Spinal cord (tissue), 9 donors: ENCODE measurements at regions not wholly inside any gene's neighbourhood (a gene's known extent, or its start where the extent isn't known, plus 50 kb on each side); places are given as distances from the start of the nearest gene placed in this dataset.

Source experiments
- DNase-seq, 6 donors: peaks; one replicate each; pipeline versions ENCODE4 v3.0.0 to v3.0.0-alpha.2; 2013 to 2015; ENCODE audit warnings: low spot score in 6 of 6, low read depth in 4 of 6
- H3K27ac ChIP-seq: one replicate; pipeline ENCODE4 v1.5.1; 2013; ENCODE audit warnings: low read depth, low read length, control low read depth
- H3K27me3 ChIP-seq: one replicate; pipeline ENCODE4 v1.6.1; 2013; ENCODE audit warnings: low read length; ENCODE audit not compliant: control insufficient read depth, insufficient read depth
- H3K36me3 ChIP-seq: one replicate; pipeline ENCODE4 v1.6.1; 2013; ENCODE audit warnings: low read length; ENCODE audit not compliant: control insufficient read depth, insufficient read depth
- H3K4me1 ChIP-seq: one replicate; pipeline ENCODE4 v1.6.1; 2013; ENCODE audit warnings: low read length; ENCODE audit not compliant: control insufficient read depth, insufficient read depth
- H3K4me3 ChIP-seq: one replicate; pipeline ENCODE4 v1.5.1; 2013; ENCODE audit warnings: low read depth, low read length, control low read depth
- H3K9me3 ChIP-seq: one replicate; pipeline ENCODE4 v1.6.1; 2013; ENCODE audit warnings: low read length; ENCODE audit not compliant: control insufficient read depth, insufficient read depth
- WGBS: methylation state at CpG from one replicate; pipeline ENCODE4 v1.1.5; 2013; ENCODE audit warnings: missing lambda C conversion rate; ENCODE audit not compliant: insufficient coverage; 5-methylcytosine and 5-hydroxymethylcytosine counted together
- donor health status: healthy.

DNA sequence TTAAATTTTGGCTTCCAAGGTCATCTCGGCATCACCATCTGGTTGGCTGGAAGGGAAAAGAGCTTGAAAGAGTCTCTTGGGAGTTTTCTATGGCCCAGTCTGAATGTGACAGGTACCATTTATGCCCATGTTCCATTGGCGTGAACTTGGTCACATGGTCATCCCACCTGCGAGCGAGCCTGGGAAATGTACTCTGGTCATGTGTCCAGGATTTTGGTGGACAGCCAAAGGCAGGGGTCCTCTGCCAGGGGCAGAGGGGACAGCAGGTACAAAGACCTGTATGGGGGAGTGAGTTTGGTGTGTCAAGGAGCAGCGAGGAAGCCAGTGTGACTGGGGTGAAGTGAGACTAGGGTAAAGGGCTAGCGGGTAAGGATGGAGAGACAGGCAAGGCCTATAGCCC, 112.6 kb downstream of the CDC5L start:
- no peak for DNase-seq
- WGBS: 99% methylated on average over 4 of the region's 6 CpGs
- H3K4me3 ChIP-seq: no peak overlapping the region

DNA sequence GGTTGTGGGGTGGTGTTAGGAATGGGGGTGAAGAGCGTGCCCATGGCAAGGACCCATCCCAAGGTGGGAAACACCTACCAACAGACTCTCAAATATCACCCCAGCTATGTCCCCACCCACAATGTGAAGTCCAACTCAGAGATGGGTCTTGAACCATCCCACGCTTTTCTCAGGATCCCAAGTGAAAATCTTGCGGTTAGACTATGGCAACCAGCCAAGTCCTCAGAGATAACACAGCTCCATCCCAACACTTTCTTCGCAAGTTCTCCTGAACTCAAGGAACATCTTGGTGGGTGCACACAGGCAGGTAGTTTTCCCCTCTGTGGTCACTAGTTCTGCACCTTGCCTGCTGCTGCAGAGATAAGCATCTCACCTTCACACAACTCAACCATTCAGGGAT, 116.0 kb downstream of the CDC5L start:
- no peaks in the 10 kb centered on the region for H3K36me3 ChIP-seq
- 100% methylated on average over 3 of the region's 4 CpGs for WGBS

More for the DNA sequence above, 112.6 kb downstream of the CDC5L start:
- H3K36me3 ChIP-seq: no peaks in the 10 kb centered on the region
- H3K27ac ChIP-seq: no peak overlapping the region
- H3K27me3 ChIP-seq: no peaks in the 10 kb centered on the region
- H3K4me1 ChIP-seq: peaks cover 24% of the 10 kb centered on the region
- no peaks in the 10 kb centered on the region for H3K9me3 ChIP-seq

DNA sequence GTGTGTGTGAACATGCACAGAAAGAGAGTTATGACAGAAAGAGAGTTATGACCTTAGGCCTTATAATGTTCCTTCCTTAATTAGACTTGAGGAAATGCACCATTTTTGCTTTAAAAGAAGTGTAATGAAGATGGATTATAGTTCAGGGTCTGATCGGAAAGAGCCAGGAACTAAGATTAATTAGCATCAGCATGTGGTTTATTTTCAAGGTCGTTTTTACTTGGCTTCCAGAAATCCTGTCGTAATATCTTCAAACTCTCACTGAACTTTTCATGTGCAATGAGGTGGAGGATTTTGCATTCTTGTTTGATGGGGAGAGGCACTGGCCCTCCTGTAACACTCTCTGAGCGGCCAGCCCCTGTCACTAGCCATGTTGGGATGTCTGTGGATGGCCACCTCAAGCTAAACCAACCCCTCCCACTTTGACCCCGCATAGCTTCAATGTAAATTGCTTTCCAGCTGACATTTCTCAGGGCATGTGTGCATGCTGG, 116.8 kb downstream of the CDC5L start:
- peak in 1 of 6 donors; percentile 23 for DNase-seq
- no peaks in the 10 kb centered on the region for H3K36me3 ChIP-seq
- WGBS: no CpG with 5 or more reads among the region's 5 CpGs
- no peaks in the 10 kb centered on the region for H3K9me3 ChIP-seq
- H3K4me1 ChIP-seq: no peaks in the 10 kb centered on the region
- H3K27ac ChIP-seq: no peak overlapping the region
- no peak overlapping the region for H3K4me3 ChIP-seq
- H3K27me3 ChIP-seq: no peaks in the 10 kb centered on the region

More for the DNA sequence above, 116.0 kb downstream of the CDC5L start:
- H3K9me3 ChIP-seq: no peaks in the 10 kb centered on the region
- no peak for DNase-seq
- no peaks in the 10 kb centered on the region for H3K4me1 ChIP-seq
- H3K4me3 ChIP-seq: no peak overlapping the region
- H3K27me3 ChIP-seq: no peaks in the 10 kb centered on the region
- H3K27ac ChIP-seq: no peak overlapping the region

DNA sequence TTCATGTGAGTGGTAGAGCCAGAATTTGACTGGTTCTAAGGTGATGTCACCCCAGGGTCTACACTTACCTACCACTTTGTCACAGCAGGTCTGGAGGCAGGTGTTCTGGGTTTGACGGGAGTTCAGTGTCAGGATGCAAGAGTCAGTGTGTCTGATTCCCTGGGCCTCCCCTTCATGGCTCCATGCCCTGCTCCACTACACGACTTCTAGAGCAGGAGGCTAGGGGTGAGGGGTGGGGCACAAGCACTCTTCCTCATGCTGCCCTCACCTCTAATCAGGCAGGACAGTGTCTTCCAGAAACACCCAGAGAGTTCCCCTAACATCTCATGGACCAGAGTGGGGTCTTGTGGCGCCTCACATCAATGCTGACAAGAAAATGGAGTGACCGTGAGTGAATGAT, 118.2 kb downstream of the CDC5L start:
- no peak for DNase-seq
- H3K4me3 ChIP-seq: no peak overlapping the region
- H3K9me3 ChIP-seq: no peaks in the 10 kb centered on the region
- H3K27ac ChIP-seq: no peak overlapping the region
- H3K36me3 ChIP-seq: no peaks in the 10 kb centered on the region
- H3K4me1 ChIP-seq: no peaks in the 10 kb centered on the region
- H3K27me3 ChIP-seq: no peaks in the 10 kb centered on the region
- 93% methylated on average over 2 of the region's 4 CpGs for WGBS

DNA sequence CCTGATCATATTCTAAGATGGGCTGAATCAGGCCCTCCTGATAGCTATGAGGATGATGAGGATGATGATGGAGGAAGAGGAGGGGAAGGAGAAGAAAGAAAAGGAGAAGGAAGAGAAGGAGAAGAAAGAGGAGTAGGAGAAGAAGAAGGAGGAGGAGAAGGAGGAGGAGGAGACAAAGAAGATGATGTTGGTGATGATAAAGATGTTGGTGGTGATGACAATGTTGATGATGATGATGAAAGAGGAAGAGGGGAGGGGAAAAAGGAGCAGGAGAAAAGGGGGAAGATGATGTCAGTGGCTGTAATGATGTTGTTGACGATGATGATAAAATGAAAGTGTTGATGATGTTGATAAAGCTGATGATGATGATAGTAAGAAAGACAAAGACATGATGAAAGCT, 119.5 kb downstream of the CDC5L start:
- Histone ChIP-seq H3K27ac (no peak overlapping the region), H3K27me3 (no peaks in the 10 kb centered on the region), H3K36me3 (no peaks in the 10 kb centered on the region), H3K4me3 (no peak overlapping the region), H3K4me1 (no peaks in the 10 kb centered on the region), H3K9me3 (no peaks in the 10 kb centered on the region)
- WGBS: no CpG with 5 or more reads among the region's 1 CpG
- no peak for DNase-seq

DNA sequence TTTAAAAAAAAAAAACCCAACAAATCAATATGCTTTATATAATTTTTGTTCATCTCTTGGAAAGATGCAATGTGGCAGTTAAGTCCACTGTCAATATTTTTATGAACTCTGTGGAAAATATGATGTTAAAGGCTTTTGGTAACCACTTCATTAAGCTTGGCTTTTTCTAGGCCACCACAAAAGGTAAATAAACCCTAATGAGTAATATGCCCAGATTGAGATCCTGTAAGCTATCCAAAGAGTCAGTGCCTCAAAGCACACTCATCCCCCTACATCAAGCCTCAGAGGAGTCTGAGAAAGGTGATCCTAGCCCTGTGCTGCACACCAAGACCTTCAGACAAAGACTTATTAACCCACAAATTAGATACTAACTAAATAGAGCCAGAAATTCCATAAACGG, 121.1 kb downstream of the CDC5L start:
- Histone ChIP-seq H3K4me3 (no peak overlapping the region), H3K9me3 (no peaks in the 10 kb centered on the region), H3K27ac (no peak overlapping the region), H3K36me3 (no peaks in the 10 kb centered on the region), H3K4me1 (peaks cover 5% of the 10 kb centered on the region), H3K27me3 (no peaks in the 10 kb centered on the region)
- no CpG with 5 or more reads among the region's 1 CpG for WGBS
- no peak for DNase-seq

DNA sequence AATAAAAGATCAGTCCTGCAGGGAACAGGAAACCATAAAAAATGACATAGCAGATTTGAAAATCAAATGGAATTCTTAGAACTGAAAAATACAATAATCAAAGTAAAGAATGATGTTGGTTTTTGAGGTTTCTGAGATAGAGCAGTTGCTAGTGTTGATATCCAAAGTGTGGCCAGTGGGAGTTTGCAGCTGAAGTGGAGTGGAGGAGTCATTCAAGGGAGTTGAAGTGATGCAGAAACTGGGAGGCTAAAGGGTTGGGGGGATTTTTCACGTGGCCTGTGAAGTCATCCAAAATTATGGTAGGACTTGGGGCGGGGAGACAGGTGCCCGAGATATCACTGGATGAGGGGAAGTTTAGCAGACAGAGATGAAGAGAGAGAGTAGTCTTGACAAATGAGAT, 123.6 kb downstream of the CDC5L start:
- no peak for DNase-seq
- H3K27ac ChIP-seq: no peak overlapping the region
- H3K4me3 ChIP-seq: no peak overlapping the region
- H3K27me3 ChIP-seq: no peaks in the 10 kb centered on the region
- no peaks in the 10 kb centered on the region for H3K9me3 ChIP-seq
- WGBS: 60% methylated on average over 3 of the region's 3 CpGs
- H3K4me1 ChIP-seq: peaks cover 5% of the 10 kb centered on the region
- H3K36me3 ChIP-seq: no peaks in the 10 kb centered on the region

DNA sequence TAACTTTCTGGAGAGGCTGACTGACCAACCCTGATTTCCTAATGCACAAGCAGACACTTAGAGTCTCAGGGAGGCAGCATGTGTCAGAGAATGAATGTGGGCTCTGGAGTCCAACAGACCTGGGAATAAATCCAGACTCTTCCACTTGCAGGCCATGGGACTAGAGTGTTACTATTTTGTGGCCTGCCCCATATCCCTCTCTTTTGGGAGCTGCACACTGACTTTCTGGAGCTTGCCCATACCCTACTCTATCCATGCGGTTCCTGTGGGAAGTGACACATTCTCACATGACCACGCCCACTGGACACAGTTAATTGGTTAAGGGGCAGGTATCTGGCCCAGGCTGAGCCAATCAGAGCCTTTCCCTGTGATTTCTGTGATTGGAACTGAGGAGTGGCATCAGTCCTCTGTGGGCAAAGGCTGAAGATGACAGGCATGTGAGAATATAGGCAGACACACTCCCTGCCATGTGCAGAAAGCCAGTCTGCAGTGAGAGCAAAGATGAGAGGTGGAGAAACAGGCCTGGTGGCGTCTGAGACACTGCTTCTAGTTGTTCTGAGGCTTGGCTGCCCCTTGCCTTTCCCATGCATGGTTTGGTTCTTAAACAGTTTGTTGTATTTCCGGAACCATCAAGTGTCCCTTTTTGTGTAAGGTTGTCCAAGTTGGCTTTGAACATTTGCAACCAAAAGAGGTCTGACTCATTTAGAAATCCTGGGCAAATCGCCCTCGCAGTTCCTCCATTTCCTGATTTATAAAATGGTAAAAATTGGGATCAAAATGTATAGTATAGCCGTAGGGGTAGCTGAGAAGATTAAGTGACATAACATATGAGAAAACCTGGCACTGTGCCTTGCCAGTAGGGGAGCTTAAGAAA, 125.6 kb downstream of the CDC5L start:
- peak in 2 of 6 donors; percentile 11 to 46 for DNase-seq
- Histone ChIP-seq H3K4me3 (no peak overlapping the region), H3K9me3 (peaks cover 2% of the 10 kb centered on the region), H3K27me3 (no peaks in the 10 kb centered on the region), H3K4me1 (peaks cover 5% of the 10 kb centered on the region), H3K27ac (peak overlapping the region; percentile 40), H3K36me3 (no peaks in the 10 kb centered on the region)
- WGBS: 55% methylated on average over 2 of the region's 7 CpGs

DNA sequence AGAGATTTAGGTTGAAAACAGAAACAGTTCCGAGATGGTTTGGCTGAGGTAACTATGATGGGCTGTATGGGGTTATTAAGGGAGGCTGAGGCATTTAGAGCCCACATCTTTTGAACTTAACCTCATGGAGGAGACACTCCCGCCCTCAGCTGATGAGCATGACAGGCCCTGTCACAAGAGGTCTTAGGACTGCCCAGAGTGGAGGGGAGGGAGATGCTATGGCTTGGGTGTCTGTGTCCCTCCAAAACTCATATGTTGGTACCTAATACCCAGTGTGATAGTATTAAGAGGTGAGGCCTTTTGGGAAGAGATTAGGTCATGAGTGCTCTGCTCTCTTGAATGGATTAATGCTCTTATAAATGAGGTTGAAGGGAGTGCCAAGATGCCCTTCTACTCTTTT, 126.6 kb downstream of the CDC5L start:
- no peaks in the 10 kb centered on the region for H3K27me3 ChIP-seq
- H3K36me3 ChIP-seq: no peaks in the 10 kb centered on the region
- H3K9me3 ChIP-seq: peaks cover 2% of the 10 kb centered on the region
- H3K4me3 ChIP-seq: no peak overlapping the region
- H3K4me1 ChIP-seq: peaks cover 5% of the 10 kb centered on the region
- no peak overlapping the region for H3K27ac ChIP-seq
- WGBS: 100% methylated on average over 2 of the region's 2 CpGs
- DNase-seq: no peak

DNA sequence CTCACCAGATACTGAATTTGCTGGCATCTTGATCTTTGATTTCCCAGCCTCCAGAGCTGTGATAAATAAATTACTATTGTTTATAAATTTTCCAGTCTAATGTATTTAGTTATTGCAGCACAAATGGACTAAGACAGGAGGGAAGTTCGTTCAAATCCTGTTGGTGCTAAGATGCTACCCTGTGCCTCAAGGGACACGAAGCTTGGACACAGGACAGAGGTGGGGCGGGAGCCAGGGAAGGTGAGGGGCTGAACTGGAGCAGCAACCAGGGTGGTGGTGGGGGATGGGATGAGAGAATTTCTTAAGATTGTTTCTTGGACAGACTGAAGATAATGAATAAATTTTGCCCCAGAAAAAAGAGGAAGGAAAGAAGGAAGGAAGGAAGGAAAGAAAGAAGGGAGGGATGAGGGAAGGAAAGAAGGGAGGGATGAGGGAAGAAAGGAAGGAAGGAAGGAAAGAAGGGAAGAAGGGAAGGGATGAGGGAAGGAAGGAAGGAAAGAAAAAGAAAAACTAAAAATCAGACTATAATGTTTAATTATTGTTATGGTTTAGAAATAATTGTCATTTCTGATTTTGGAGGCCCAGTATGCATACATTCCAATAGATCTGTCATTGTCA, 127.2 kb downstream of the CDC5L start:
- no peak for DNase-seq
- H3K27me3 ChIP-seq: no peaks in the 10 kb centered on the region
- 92% methylated on average over 3 of the region's 3 CpGs for WGBS
- H3K4me3 ChIP-seq: no peak overlapping the region
- H3K9me3 ChIP-seq: peaks cover 2% of the 10 kb centered on the region
- H3K27ac ChIP-seq: no peak overlapping the region
- H3K36me3 ChIP-seq: no peaks in the 10 kb centered on the region
- H3K4me1 ChIP-seq: peaks cover 5% of the 10 kb centered on the region
